ENCODE measurements at regions not wholly inside any gene's neighbourhood (a gene's known extent, or its start where the extent isn't known, plus 50 kb on each side); places are given as distances from the start of the nearest gene placed in this dataset.

DNA sequence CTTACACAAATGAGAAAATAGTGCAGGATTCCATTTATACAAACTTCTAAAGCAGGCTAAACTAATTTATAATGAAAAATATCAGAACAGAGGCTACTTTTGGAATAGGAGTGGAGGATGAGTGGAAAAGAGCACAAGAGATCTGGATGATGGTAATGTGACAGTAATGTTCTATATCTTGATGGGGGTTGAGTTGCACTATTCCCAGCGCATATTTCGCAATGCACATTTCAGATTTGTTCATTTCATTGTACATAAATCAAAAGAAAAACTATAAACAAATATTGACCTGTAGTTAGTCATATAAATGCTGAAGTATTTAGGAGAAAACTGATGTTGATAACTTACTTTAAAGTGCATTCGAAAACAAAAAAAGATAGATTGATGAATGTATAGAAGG, 177.0 kb upstream of the MAOA start:
- H3K36me3 ChIP-seq (ENCODE audit: insufficient read depth, low read length), result no peaks in the 10 kb centered on the region
- TF ChIP-seq EZH2 (IDR thresholded peaks at IDR 0.05; ENCODE audit: borderline replicate concordance, low read depth, low read length, severe bottlenecking), result no peak
- TF ChIP-seq, protein P1, sequence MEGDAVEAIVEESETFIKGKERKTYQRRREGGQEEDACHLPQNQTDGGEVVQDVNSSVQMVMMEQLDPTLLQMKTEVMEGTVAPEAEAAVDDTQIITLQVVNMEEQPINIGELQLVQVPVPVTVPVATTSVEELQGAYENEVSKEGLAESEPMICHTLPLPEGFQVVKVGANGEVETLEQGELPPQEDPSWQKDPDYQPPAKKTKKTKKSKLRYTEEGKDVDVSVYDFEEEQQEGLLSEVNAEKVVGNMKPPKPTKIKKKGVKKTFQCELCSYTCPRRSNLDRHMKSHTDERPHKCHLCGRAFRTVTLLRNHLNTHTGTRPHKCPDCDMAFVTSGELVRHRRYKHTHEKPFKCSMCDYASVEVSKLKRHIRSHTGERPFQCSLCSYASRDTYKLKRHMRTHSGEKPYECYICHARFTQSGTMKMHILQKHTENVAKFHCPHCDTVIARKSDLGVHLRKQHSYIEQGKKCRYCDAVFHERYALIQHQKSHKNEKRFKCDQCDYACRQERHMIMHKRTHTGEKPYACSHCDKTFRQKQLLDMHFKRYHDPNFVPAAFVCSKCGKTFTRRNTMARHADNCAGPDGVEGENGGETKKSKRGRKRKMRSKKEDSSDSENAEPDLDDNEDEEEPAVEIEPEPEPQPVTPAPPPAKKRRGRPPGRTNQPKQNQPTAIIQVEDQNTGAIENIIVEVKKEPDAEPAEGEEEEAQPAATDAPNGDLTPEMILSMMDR (IDR thresholded peaks at IDR 0.05; ENCODE audit: borderline replicate concordance, extremely low read depth, low read length, poor library complexity, severe bottlenecking), result no peak
- no peaks in the 10 kb centered on the region for H3K4me1 ChIP-seq (ENCODE audit: insufficient read depth, low read length)
- H4K20me1 ChIP-seq (ENCODE audit: insufficient read depth, low read length), result no peaks in the 10 kb centered on the region
- no peaks in the 10 kb centered on the region for H3K9me3 ChIP-seq (ENCODE audit: insufficient read depth, low read length, severe bottlenecking)
- H3K4me3 ChIP-seq (ENCODE audit: low read depth in 1 of 2, low read length in 2 of 2), result no peak overlapping the region
- ATAC-seq (ENCODE audit: insufficient read depth, low read depth) (no peak), DNase-seq (no peak)
- no peaks in the 10 kb centered on the region for H3K27me3 ChIP-seq (ENCODE audit: insufficient read depth, low read length, poor library complexity)
- no peak overlapping the region for H3K4me2 ChIP-seq (ENCODE audit: insufficient read depth, low read length)
- no peak overlapping the region for H3K9ac ChIP-seq (ENCODE audit: low read depth, low read length)
- no peaks in the 10 kb centered on the region for H3K79me2 ChIP-seq (ENCODE audit: insufficient read depth, low read length)
- no peak overlapping the region for H2AFZ ChIP-seq (ENCODE audit: low read depth, low read length)
- H3K27ac ChIP-seq (ENCODE audit: low read length), result no peak overlapping the region

DNA sequence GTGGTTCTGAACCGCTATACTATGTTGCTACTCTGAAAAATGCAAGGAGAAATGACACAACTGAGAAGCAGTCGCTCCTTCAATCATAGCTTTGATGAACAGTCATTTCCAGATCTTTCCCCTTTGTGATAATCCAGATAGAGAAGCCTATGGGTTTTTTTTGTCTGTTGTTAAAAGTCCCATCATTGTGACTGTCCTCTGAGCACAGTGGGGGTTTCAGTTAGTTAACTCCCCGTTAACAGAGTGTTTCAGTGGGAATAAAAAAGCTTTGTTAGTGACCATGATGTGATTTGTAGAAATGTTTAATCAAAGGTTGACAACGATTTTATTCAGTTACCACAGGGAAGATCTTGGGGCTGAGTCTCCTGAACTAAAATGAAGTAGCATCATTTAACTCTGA, 176.2 kb upstream of the MAOA start:
- Histone ChIP-seq H3K36me3 (ENCODE audit: insufficient read depth, low read length) (no peaks in the 10 kb centered on the region), H3K79me2 (ENCODE audit: insufficient read depth, low read length) (no peaks in the 10 kb centered on the region), H3K27me3 (ENCODE audit: insufficient read depth, low read length, poor library complexity) (no peaks in the 10 kb centered on the region), H2AFZ (ENCODE audit: low read depth, low read length) (no peak overlapping the region), H3K4me2 (ENCODE audit: insufficient read depth, low read length) (no peak overlapping the region), H4K20me1 (ENCODE audit: insufficient read depth, low read length) (no peaks in the 10 kb centered on the region), H3K9ac (ENCODE audit: low read depth, low read length) (no peak overlapping the region), H3K9me3 (ENCODE audit: insufficient read depth, low read length, severe bottlenecking) (no peaks in the 10 kb centered on the region), H3K4me3 (ENCODE audit: low read depth in 1 of 2, low read length in 2 of 2) (no peak overlapping the region), H3K27ac (ENCODE audit: low read length) (no peak overlapping the region), H3K4me1 (ENCODE audit: insufficient read depth, low read length) (no peaks in the 10 kb centered on the region)
- no peak for ATAC-seq (ENCODE audit: insufficient read depth, low read depth)
- TF ChIP-seq EZH2 (IDR thresholded peaks at IDR 0.05; ENCODE audit: borderline replicate concordance, low read depth, low read length, severe bottlenecking), result no peak
- no peak for DNase-seq

DNA sequence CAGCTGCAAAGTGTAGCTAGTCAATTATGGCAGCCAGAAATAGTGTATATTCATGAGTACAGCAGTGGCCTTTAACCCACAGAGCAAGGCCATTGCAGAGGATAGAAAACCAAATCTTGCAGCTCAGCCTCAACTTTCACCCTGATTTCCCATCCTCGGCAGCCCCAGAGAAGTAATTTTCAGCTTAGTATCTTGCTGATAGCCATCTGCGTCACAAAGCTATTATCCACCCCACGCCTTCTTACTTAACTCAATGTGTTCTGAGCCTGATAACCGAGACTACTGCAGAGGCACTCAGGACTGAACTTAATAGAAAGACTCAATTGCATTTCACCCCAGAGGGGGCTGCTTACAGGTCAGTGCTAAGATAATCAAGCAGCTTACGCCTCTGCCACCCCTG, 174.5 kb upstream of the MAOA start:
- no peak for ATAC-seq (ENCODE audit: insufficient read depth, low read depth)
- Histone ChIP-seq H3K27me3 (ENCODE audit: insufficient read depth, low read length, poor library complexity) (no peaks in the 10 kb centered on the region), H3K79me2 (ENCODE audit: insufficient read depth, low read length) (no peaks in the 10 kb centered on the region)

DNA sequence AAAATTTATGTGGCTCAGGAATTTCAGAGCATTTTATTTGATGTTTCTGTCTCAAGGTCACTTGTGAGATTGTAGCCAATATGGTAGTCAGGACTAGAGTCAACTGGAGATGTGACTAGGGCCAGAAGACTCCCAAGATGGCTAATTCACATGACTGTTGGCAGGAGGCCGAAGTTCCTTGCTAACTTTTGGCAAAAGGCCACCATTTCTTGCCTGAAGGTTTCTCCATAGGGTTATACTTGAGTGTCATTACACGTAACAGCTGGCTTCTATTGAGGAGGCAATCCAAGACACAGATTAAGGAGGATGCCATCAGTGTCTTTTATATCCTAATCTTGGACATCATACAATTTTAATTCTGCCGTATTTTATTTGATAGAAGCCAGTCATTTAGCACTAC, 162.3 kb upstream of the MAOA start:
- H3K79me2 ChIP-seq (ENCODE audit: insufficient read depth, low read length), result no peaks in the 10 kb centered on the region
- no peaks in the 10 kb centered on the region for H4K20me1 ChIP-seq (ENCODE audit: insufficient read depth, low read length)
- H2AFZ ChIP-seq (ENCODE audit: low read depth, low read length), result no peak overlapping the region
- no peak overlapping the region for H3K9ac ChIP-seq (ENCODE audit: low read depth, low read length)
- no peaks in the 10 kb centered on the region for H3K27me3 ChIP-seq (ENCODE audit: insufficient read depth, low read length, poor library complexity)
- ATAC-seq (ENCODE audit: insufficient read depth, low read depth) (no peak), DNase-seq (no peak)
- no peak overlapping the region for H3K27ac ChIP-seq (ENCODE audit: low read length)
- H3K4me2 ChIP-seq (ENCODE audit: insufficient read depth, low read length), result no peak overlapping the region
- H3K4me3 ChIP-seq (ENCODE audit: low read depth in 1 of 2, low read length in 2 of 2), result no peak overlapping the region
- H3K4me1 ChIP-seq (ENCODE audit: insufficient read depth, low read length), result no peaks in the 10 kb centered on the region
- no peaks in the 10 kb centered on the region for H3K9me3 ChIP-seq (ENCODE audit: insufficient read depth, low read length, severe bottlenecking)
- no peaks in the 10 kb centered on the region for H3K36me3 ChIP-seq (ENCODE audit: insufficient read depth, low read length)
- TF ChIP-seq, protein P1 (IDR thresholded peaks at IDR 0.05; ENCODE audit: borderline replicate concordance, extremely low read depth, low read length, poor library complexity, severe bottlenecking), result no peak
- TF ChIP-seq EZH2 (IDR thresholded peaks at IDR 0.05; ENCODE audit: borderline replicate concordance, low read depth, low read length, severe bottlenecking), result no peak

More for the DNA sequence above, 174.5 kb upstream of the MAOA start:
- Histone ChIP-seq H3K36me3 (ENCODE audit: insufficient read depth, low read length) (no peaks in the 10 kb centered on the region), H2AFZ (ENCODE audit: low read depth, low read length) (no peak overlapping the region), H3K4me3 (ENCODE audit: low read depth in 1 of 2, low read length in 2 of 2) (no peak overlapping the region), H3K9me3 (ENCODE audit: insufficient read depth, low read length, severe bottlenecking) (no peaks in the 10 kb centered on the region), H3K4me2 (ENCODE audit: insufficient read depth, low read length) (no peak overlapping the region), H4K20me1 (ENCODE audit: insufficient read depth, low read length) (no peaks in the 10 kb centered on the region), H3K4me1 (ENCODE audit: insufficient read depth, low read length) (no peaks in the 10 kb centered on the region), H3K9ac (ENCODE audit: low read depth, low read length) (no peak overlapping the region), H3K27ac (ENCODE audit: low read length) (no peak overlapping the region)
- no peak for DNase-seq
- TF ChIP-seq EZH2 (IDR thresholded peaks at IDR 0.05; ENCODE audit: borderline replicate concordance, low read depth, low read length, severe bottlenecking), result no peak
- TF ChIP-seq, protein P1 (IDR thresholded peaks at IDR 0.05; ENCODE audit: borderline replicate concordance, extremely low read depth, low read length, poor library complexity, severe bottlenecking), result no peak
